ENCODE measurements at regions not wholly inside any gene's neighbourhood (a gene's known extent, or its start where the extent isn't known, plus 50 kb on each side); places are given as distances from the start of the nearest gene placed in this dataset.
"Not testable (repeated sequence)": the region's sequence is repeated elsewhere in the genome, so short reads cannot be mapped to it uniquely, and the experiment has no call there.

GRCh38 chr20:19875376-19876221, 117.5 kb downstream of the RIN2 start:
- Histone ChIP-seq H3K27me3 (ENCODE audit: insufficient read depth, low read depth) (no peaks in the 10 kb centered on the region), H3K9ac (no peak overlapping the region), H4K20me1 (ENCODE audit: insufficient read depth) (no peaks in the 10 kb centered on the region), H3K4me1 (ENCODE audit: low read depth, poor library complexity, severe bottlenecking) (no peaks in the 10 kb centered on the region), H3K27ac (no peak overlapping the region), H3K4me2 (no peak overlapping the region), H3K4me3 (IDR thresholded peaks at IDR 0.05; ENCODE audit: insufficient read depth, low read depth, low read length) (no peak overlapping the region), H2AFZ (ENCODE audit: low read depth) (no peak overlapping the region), H3K79me2 (ENCODE audit: insufficient read depth, low read depth) (no peaks in the 10 kb centered on the region), H3K36me3 (ENCODE audit: insufficient read depth) (no peaks in the 10 kb centered on the region)
- no peak for TF ChIP-seq CTCF (conservative IDR thresholded peaks at IDR 0.05; ENCODE audit: low read depth, low read length)

- H3K4me2 ChIP-seq: no peak overlapping the region
- H3K4me1 ChIP-seq (ENCODE audit: low read depth, poor library complexity, severe bottlenecking): no peaks in the 10 kb centered on the region
- no peaks in the 10 kb centered on the region for H3K36me3 ChIP-seq (ENCODE audit: insufficient read depth)
- H3K79me2 ChIP-seq (ENCODE audit: insufficient read depth, low read depth): no peaks in the 10 kb centered on the region
- no peak overlapping the region for H3K9ac ChIP-seq
- H4K20me1 ChIP-seq (ENCODE audit: insufficient read depth): no peaks in the 10 kb centered on the region
- H3K27ac ChIP-seq: no peak overlapping the region
- H2AFZ ChIP-seq (ENCODE audit: low read depth): no peak overlapping the region
- no peak for TF ChIP-seq CTCF (conservative IDR thresholded peaks at IDR 0.05; ENCODE audit: low read depth, low read length)
- no peak overlapping the region for H3K4me3 ChIP-seq (IDR thresholded peaks at IDR 0.05; ENCODE audit: insufficient read depth, low read depth, low read length)
- no peaks in the 10 kb centered on the region for H3K27me3 ChIP-seq (ENCODE audit: insufficient read depth, low read depth)
Observed at GRCh38 chr20:19876828-19877460, 118.9 kb downstream of the RIN2 start.

- H3K4me1 ChIP-seq (ENCODE audit: low read depth, poor library complexity, severe bottlenecking); H3K9ac ChIP-seq; H3K27me3 ChIP-seq (ENCODE audit: insufficient read depth, low read depth); H4K20me1 ChIP-seq (ENCODE audit: insufficient read depth); H2AFZ ChIP-seq (ENCODE audit: low read depth); H3K4me3 ChIP-seq (IDR thresholded peaks at IDR 0.05; ENCODE audit: insufficient read depth, low read depth, low read length); H3K79me2 ChIP-seq (ENCODE audit: insufficient read depth, low read depth); H3K36me3 ChIP-seq (ENCODE audit: insufficient read depth); H3K4me2 ChIP-seq; H3K27ac ChIP-seq: not testable (repeated sequence)
Observed at GRCh38 chr20:19879874-19880255, 121.8 kb downstream of the RIN2 start.

DNA sequence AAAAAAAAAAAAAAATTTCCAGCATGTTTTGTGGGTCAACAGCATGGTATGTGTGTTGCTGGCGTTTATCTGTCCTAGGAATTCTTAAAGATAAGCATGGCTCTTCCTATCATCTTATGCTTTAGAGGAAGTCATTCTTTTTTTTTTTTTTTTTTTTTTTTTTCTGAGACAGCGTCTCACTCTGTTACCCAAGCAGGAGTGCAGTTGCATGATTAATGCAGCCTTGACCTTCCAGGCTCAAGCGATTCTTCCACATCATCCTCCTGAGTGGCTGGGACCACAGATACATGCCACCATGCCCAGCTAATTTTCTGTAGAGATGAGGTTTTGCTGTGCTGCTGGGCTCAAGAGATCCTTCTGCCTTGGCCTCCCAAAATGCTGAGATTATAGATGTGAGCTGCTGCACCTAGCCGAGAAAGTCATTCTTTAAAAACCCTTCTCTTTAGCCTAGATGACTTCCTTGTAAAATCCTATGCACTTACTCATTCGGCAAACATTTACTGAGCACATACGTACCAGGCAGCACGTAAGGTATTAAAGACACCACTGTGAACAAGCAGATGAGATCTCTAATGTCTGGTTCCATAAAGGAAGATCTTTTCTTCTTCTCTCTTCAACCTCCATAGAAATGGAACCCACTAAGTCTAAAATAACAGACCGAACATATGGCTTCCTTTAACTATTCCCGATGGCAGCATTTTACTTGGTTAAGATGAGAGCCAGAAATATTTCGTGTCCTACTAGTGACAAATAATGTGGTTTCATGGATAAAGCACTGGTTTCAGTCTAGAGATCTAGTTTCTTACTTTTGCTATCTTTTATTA, 122.4 kb downstream of the RIN2 start:
- no peak overlapping the region for H2AFZ ChIP-seq (ENCODE audit: low read depth)

More for the DNA sequence above, 122.4 kb downstream of the RIN2 start:
- Histone ChIP-seq H3K4me3 (IDR thresholded peaks at IDR 0.05; ENCODE audit: insufficient read depth, low read depth, low read length) (no peak overlapping the region), H4K20me1 (ENCODE audit: insufficient read depth) (no peaks in the 10 kb centered on the region), H3K36me3 (ENCODE audit: insufficient read depth) (no peaks in the 10 kb centered on the region), H3K79me2 (ENCODE audit: insufficient read depth, low read depth) (no peaks in the 10 kb centered on the region), H3K4me1 (ENCODE audit: low read depth, poor library complexity, severe bottlenecking) (no peaks in the 10 kb centered on the region), H3K27ac (no peak overlapping the region), H3K4me2 (no peak overlapping the region), H3K27me3 (ENCODE audit: insufficient read depth, low read depth) (no peaks in the 10 kb centered on the region), H3K9ac (no peak overlapping the region)
- TF ChIP-seq CTCF (conservative IDR thresholded peaks at IDR 0.05; ENCODE audit: low read depth, low read length): no peak

Data from KMS-11 (cell line).